Heart left ventricle (tissue), 16 donors: ENCODE measurements at regions not wholly inside any gene's neighbourhood (a gene's known extent, or its start where the extent isn't known, plus 50 kb on each side); places are given as distances from the start of the nearest gene placed in this dataset.

ENCODE experiments used
- ATAC-seq, 4 donors: fragments of 200-7000 bp; cut with Tn5 transposase; one replicate each; pipeline ENCODE4 v1.9.1; 2020 to 2022; ENCODE audit warnings: moderate library complexity in 4 of 4, mild to moderate bottlenecking in 3 of 4, moderate number of reproducible peaks in 1 of 4
- DNase-seq, 5 donors: peaks; one replicate each; pipeline ENCODE4 v3.0.0-alpha.2; 2020
- H3K27ac ChIP-seq, 12 donors: fragments of 200-600 bp; sonication (generic) in 4 of 12; one replicate each; pipeline versions ENCODE4 v1.5.0 to v1.8.0; 2016 to 2022; ENCODE audit warnings: mild to moderate bottlenecking in 2 of 12
- H3K27me3 ChIP-seq, 9 donors: fragments of 200-600 bp; sonication (generic) in 2 of 9; one replicate each; pipeline versions ENCODE4 v1.5.1 to v1.8.0; 2016 to 2022; ENCODE audit warnings: mild to moderate bottlenecking in 3 of 9
- H3K36me3 ChIP-seq, 9 donors: fragments of 200-600 bp; sonication (generic) in 2 of 9; one replicate each; pipeline versions ENCODE4 v1.5.0 to v1.8.0; 2018 to 2022; ENCODE audit warnings: mild to moderate bottlenecking in 2 of 9
- H3K4me1 ChIP-seq, 12 donors: fragments of 200-600 bp; sonication (generic) in 4 of 12; one replicate each; pipeline versions ENCODE4 v1.5.0 to v1.8.0; 2016 to 2022; ENCODE audit warnings: mild to moderate bottlenecking in 3 of 12
- H3K4me3 ChIP-seq, 12 donors: fragments of 200-600 bp; sonication (generic) in 4 of 12; one replicate each; pipeline versions ENCODE4 v1.5.0 to v1.8.0; 2017 to 2022; ENCODE audit warnings: mild to moderate bottlenecking in 9 of 12, moderate library complexity in 4 of 12
- H3K9me3 ChIP-seq, 12 donors: fragments of 200-600 bp; sonication (generic) in 4 of 12; one replicate each; pipeline versions ENCODE4 v1.5.0 to v1.8.0; 2016 to 2022; ENCODE audit warnings: mild to moderate bottlenecking in 1 of 12
- CTCF ChIP-seq, 12 donors: fragments of 200-600 bp; sonication (generic) in 4 of 12; IDR thresholded peaks; one replicate each; pipeline versions ENCODE4 v1.5.0 to v1.8.0; 2018 to 2022; ENCODE audit warnings: antibody characterized with exemption in 12 of 12, mild to moderate bottlenecking in 5 of 12
- POLR2A ChIP-seq, 2 donors: fragments of 450-650 bp; IDR thresholded peaks; one replicate each; pipeline ENCODE4 v1.6.1; 2017; ENCODE audit warnings: antibody characterized with exemption in 2 of 2, mild to moderate bottlenecking in 2 of 2, moderate library complexity in 2 of 2
- WGBS, 4 donors: extraction: QIAGEN DNeasy Blood & Tissue Kit in 2 of 4; methylation state at CpG; one replicate each; pipeline versions ENCODE4 v1.1.5 to v1.1.7; 2013 to 2018; 5-methylcytosine and 5-hydroxymethylcytosine counted together
- intact Hi-C, 10 donors: fragments of 100-400 bp; cut with DNase I; formaldehyde crosslinking; loops; one replicate each; pipeline versions ENCODE4 v1.11.1 to v1.14.2; 2022
- donor health status: ischemic (EF 13 %, LVEDD 7.1; RV severe dilation, severe dysfunction).
- donor health status: healthy with polysubstance abuse.
- donor health status: DM: no; HTN: yes; CAD: no.
- donor health status: DM: no; HTN: no; CAD: no.
- donor health status: ischemic (EF 25% LVEDD 6.9; RV normal size, moderate dysfunction).
- donor health status: ischemic (EF 25% LVEDD 5.7; RV mildly dilated, moderate dysfunction).
- donor health status: healthy.
- donor health status: DM: yes; HTN: yes; CAD: no.
- donor health status: ischemic (EF 35%, LVEDD 5.7; RV mildly dilated, moderate dysfunction).
- donor health status: nonischemic (EF 11% LVEDD 7.7; RV severe dilation, severe dysfunction).
- donor health status: DM: yes; HTN: yes; CAD: no.
- donor health status: PGD.
- donor health status: ischemic (EF 29% LVEDD 5.4; RV normal size, mild dysfunction).
- donor health status: nonischemic (EF 23%, LVEDD 6.1; RV moderate dilation, normal function).

GRCh38 chr18:54433368-54433767 is 75.7 kb downstream of the C18orf54 start:
- no peak for ATAC-seq
- Histone ChIP-seq H3K4me1 (no peaks in the 10 kb centered on the region), H3K36me3 (no peaks in the 10 kb centered on the region), H3K4me3 (no peak overlapping the region), H3K27ac (no peak overlapping the region), H3K9me3 (no peaks in the 10 kb centered on the region), H3K27me3 (peaks cover 0 to 4% (median 0%) of the 10 kb centered on the region in 9 donors)
- TF ChIP-seq POLR2A (IDR thresholded peaks at IDR 0.05) (no peak), CTCF (IDR thresholded peaks at IDR 0.05) (no peak)
- DNase-seq: no peak
- intact Hi-C loops: no loop called here
- 61 to 73% (median 62%) methylated on average over 4 to 5 of the region's 5 CpGs for WGBS, 4 donors

GRCh38 chr18:54433857-54434256 is 76.2 kb downstream of the C18orf54 start:
- DNase-seq: no peak
- H3K4me3 ChIP-seq: no peak overlapping the region
- no peak overlapping the region for H3K27ac ChIP-seq
- WGBS, 4 donors: 75 to 86% (median 77%) methylated on average over 1 of the region's 1 CpG
- ATAC-seq: no peak
- no peaks in the 10 kb centered on the region for H3K4me1 ChIP-seq
- no peak for TF ChIP-seq CTCF (IDR thresholded peaks at IDR 0.05)
- no peak for TF ChIP-seq POLR2A (IDR thresholded peaks at IDR 0.05)
- no peaks in the 10 kb centered on the region for H3K36me3 ChIP-seq
- no peaks in the 10 kb centered on the region for H3K9me3 ChIP-seq
- peaks cover 0 to 7% (median 0%) of the 10 kb centered on the region in 9 donors for H3K27me3 ChIP-seq
- intact Hi-C loops: no loop called here

- Histone ChIP-seq H3K27ac (no peak overlapping the region), H3K9me3 (no peaks in the 10 kb centered on the region), H3K27me3 (peaks cover 0 to 7% (median 0%) of the 10 kb centered on the region in 9 donors), H3K4me1 (no peaks in the 10 kb centered on the region), H3K4me3 (no peak overlapping the region), H3K36me3 (no peaks in the 10 kb centered on the region)
- intact Hi-C loops: no loop called here
- ATAC-seq: no peak
- WGBS, 4 donors: 23 to 43% (median 33%) methylated on average over 1 of the region's 1 CpG
- no peak for DNase-seq
- no peak for TF ChIP-seq POLR2A (IDR thresholded peaks at IDR 0.05)
- no peak for TF ChIP-seq CTCF (IDR thresholded peaks at IDR 0.05)
Observed at GRCh38 chr18:54434453-54434852, 76.7 kb downstream of the C18orf54 start.

- ATAC-seq: no peak
- H3K27ac ChIP-seq: no peak overlapping the region
- H3K4me3 ChIP-seq: no peak overlapping the region
- intact Hi-C loops: no loop called here
- H3K36me3 ChIP-seq: no peaks in the 10 kb centered on the region
- WGBS, 4 donors: 44 to 55% (median 52%) methylated on average over 5 of the region's 5 CpGs
- TF ChIP-seq CTCF (IDR thresholded peaks at IDR 0.05): no peak
- no peak for TF ChIP-seq POLR2A (IDR thresholded peaks at IDR 0.05)
- no peaks in the 10 kb centered on the region for H3K9me3 ChIP-seq
- H3K4me1 ChIP-seq: no peaks in the 10 kb centered on the region
- peaks cover 0 to 13% (median 0%) of the 10 kb centered on the region in 9 donors for H3K27me3 ChIP-seq
- DNase-seq: no peak
Observed at GRCh38 chr18:54436501-54436900, 78.8 kb downstream of the C18orf54 start.
